ENCODE measurements at regions not wholly inside any gene's neighbourhood (a gene's known extent, or its start where the extent isn't known, plus 50 kb on each side); places are given as distances from the start of the nearest gene placed in this dataset.

- Histone ChIP-seq H2AFZ (no peak overlapping the region), H3K4me1 (ENCODE audit: insufficient read depth) (no peaks in the 10 kb centered on the region), H3K9me3 (ENCODE audit: low read depth) (no peaks in the 10 kb centered on the region), H3K36me3 (replicated peaks; ENCODE audit: insufficient read depth, low read depth) (no peaks in the 10 kb centered on the region), H3K4me2 (no peak overlapping the region), H3K79me2 (no peaks in the 10 kb centered on the region), H3K9me2 (replicated peaks; ENCODE audit: insufficient read depth) (no peaks in the 10 kb centered on the region), H3K27me3 (no peaks in the 10 kb centered on the region), H3K27ac (no peak overlapping the region), H4K20me1 (ENCODE audit: insufficient read depth, poor library complexity, severe bottlenecking) (no peaks in the 10 kb centered on the region), H3K4me3 (no peak overlapping the region)
- DNase-seq (ENCODE audit: low spot score): no peak
- no peak for TF ChIP-seq EZH2phosphoT487 (IDR thresholded peaks at IDR 0.05; ENCODE audit: low read depth, severe bottlenecking, unreplicated experiment)
- TF ChIP-seq CTCF (IDR thresholded peaks at IDR 0.05; ENCODE audit: poor library complexity): no peak
- TF ChIP-seq EZH2 (IDR thresholded peaks at IDR 0.05; ENCODE audit: borderline replicate concordance): no peak
- 59% methylated on average over 1 of the region's 1 CpG for WGBS (ENCODE audit: low lambda C conversion rate, missing lambda C conversion rate)
These were observed 283.5 kb upstream of the ACTRT1 start for GRCh38 chrX:128335671-128336070.

- no peaks in the 10 kb centered on the region for H3K36me3 ChIP-seq (replicated peaks; ENCODE audit: insufficient read depth, low read depth)
- H3K4me3 ChIP-seq: no peak overlapping the region
- no peak for DNase-seq (ENCODE audit: low spot score)
- H3K27me3 ChIP-seq: no peaks in the 10 kb centered on the region
- TF ChIP-seq CTCF (IDR thresholded peaks at IDR 0.05; ENCODE audit: poor library complexity) (no peak), EZH2 (IDR thresholded peaks at IDR 0.05; ENCODE audit: borderline replicate concordance) (no peak), EZH2phosphoT487 (IDR thresholded peaks at IDR 0.05; ENCODE audit: low read depth, severe bottlenecking, unreplicated experiment) (no peak)
- H3K79me2 ChIP-seq: no peaks in the 10 kb centered on the region
- H3K4me2 ChIP-seq: no peak overlapping the region
- no peaks in the 10 kb centered on the region for H4K20me1 ChIP-seq (ENCODE audit: insufficient read depth, poor library complexity, severe bottlenecking)
- no peaks in the 10 kb centered on the region for H3K9me2 ChIP-seq (replicated peaks; ENCODE audit: insufficient read depth)
- no peak overlapping the region for H3K27ac ChIP-seq
- peaks cover 5% of the 10 kb centered on the region for H3K9me3 ChIP-seq (ENCODE audit: low read depth)
- 71% methylated on average over 3 of the region's 3 CpGs for WGBS (ENCODE audit: low lambda C conversion rate, missing lambda C conversion rate)
- H3K4me1 ChIP-seq (ENCODE audit: insufficient read depth): no peaks in the 10 kb centered on the region
- H2AFZ ChIP-seq: no peak overlapping the region
These were observed 282.6 kb upstream of the ACTRT1 start for GRCh38 chrX:128334821-128335220.

GRCh38 chrX:128310912-128311311 is 258.7 kb upstream of the ACTRT1 start:
- H3K9me2 ChIP-seq (replicated peaks; ENCODE audit: insufficient read depth): no peaks in the 10 kb centered on the region
- no peaks in the 10 kb centered on the region for H3K27me3 ChIP-seq
- no peaks in the 10 kb centered on the region for H4K20me1 ChIP-seq (ENCODE audit: insufficient read depth, poor library complexity, severe bottlenecking)
- H3K36me3 ChIP-seq (replicated peaks; ENCODE audit: insufficient read depth, low read depth): no peaks in the 10 kb centered on the region
- no peaks in the 10 kb centered on the region for H3K4me1 ChIP-seq (ENCODE audit: insufficient read depth)
- H3K9me3 ChIP-seq (ENCODE audit: low read depth): no peaks in the 10 kb centered on the region
- no peak overlapping the region for H2AFZ ChIP-seq
- no peaks in the 10 kb centered on the region for H3K79me2 ChIP-seq
- no peak for DNase-seq (ENCODE audit: low spot score)
- no peak for TF ChIP-seq EZH2phosphoT487 (IDR thresholded peaks at IDR 0.05; ENCODE audit: low read depth, severe bottlenecking, unreplicated experiment)
- no peak for TF ChIP-seq CTCF (IDR thresholded peaks at IDR 0.05; ENCODE audit: poor library complexity)
- TF ChIP-seq EZH2 (IDR thresholded peaks at IDR 0.05; ENCODE audit: borderline replicate concordance): no peak
- no peak overlapping the region for H3K4me3 ChIP-seq
- H3K27ac ChIP-seq: no peak overlapping the region
- 64% methylated on average over 3 of the region's 3 CpGs for WGBS (ENCODE audit: low lambda C conversion rate, missing lambda C conversion rate)
- H3K4me2 ChIP-seq: no peak overlapping the region

- no peak overlapping the region for H2AFZ ChIP-seq
- H3K36me3 ChIP-seq (replicated peaks; ENCODE audit: insufficient read depth, low read depth): no peaks in the 10 kb centered on the region
- no peak overlapping the region for H3K4me2 ChIP-seq
- H3K79me2 ChIP-seq: no peaks in the 10 kb centered on the region
- no peaks in the 10 kb centered on the region for H3K4me1 ChIP-seq (ENCODE audit: insufficient read depth)
- no peaks in the 10 kb centered on the region for H3K27me3 ChIP-seq
- no peaks in the 10 kb centered on the region for H3K9me3 ChIP-seq (ENCODE audit: low read depth)
- no peaks in the 10 kb centered on the region for H4K20me1 ChIP-seq (ENCODE audit: insufficient read depth, poor library complexity, severe bottlenecking)
- no peak overlapping the region for H3K4me3 ChIP-seq
- no peak overlapping the region for H3K27ac ChIP-seq
- no peaks in the 10 kb centered on the region for H3K9me2 ChIP-seq (replicated peaks; ENCODE audit: insufficient read depth)
- no peak for DNase-seq (ENCODE audit: low spot score)
- TF ChIP-seq EZH2 (IDR thresholded peaks at IDR 0.05; ENCODE audit: borderline replicate concordance): no peak
- no peak for TF ChIP-seq CTCF (IDR thresholded peaks at IDR 0.05; ENCODE audit: poor library complexity)
- TF ChIP-seq EZH2phosphoT487 (IDR thresholded peaks at IDR 0.05; ENCODE audit: low read depth, severe bottlenecking, unreplicated experiment): no peak
- 63% methylated on average over 1 of the region's 1 CpG for WGBS (ENCODE audit: low lambda C conversion rate, missing lambda C conversion rate)
These were observed 257.1 kb upstream of the ACTRT1 start for GRCh38 chrX:128309311-128309710.

All from hepatocyte (in vitro differentiated cells).